KBM-7 (cell line): ENCODE measurements at regions not wholly inside any gene's neighbourhood (a gene's known extent, or its start where the extent isn't known, plus 50 kb on each side); places are given as distances from the start of the nearest gene placed in this dataset.

Experiments used
- DNase-seq: peaks from one replicate; pipeline ENCODE4 v3.0.0-alpha.2; 2015
- in situ Hi-C: fragments of 300-500 bp; cut with MboI; formaldehyde crosslinking; loops from 2 replicates; pipeline ENCODE4 v1.14.3; 2020; ENCODE audit warnings: low sequenced_read_pairs, low pct_unique_long_range_greater_than_20kb, mixed read lengths

DNA sequence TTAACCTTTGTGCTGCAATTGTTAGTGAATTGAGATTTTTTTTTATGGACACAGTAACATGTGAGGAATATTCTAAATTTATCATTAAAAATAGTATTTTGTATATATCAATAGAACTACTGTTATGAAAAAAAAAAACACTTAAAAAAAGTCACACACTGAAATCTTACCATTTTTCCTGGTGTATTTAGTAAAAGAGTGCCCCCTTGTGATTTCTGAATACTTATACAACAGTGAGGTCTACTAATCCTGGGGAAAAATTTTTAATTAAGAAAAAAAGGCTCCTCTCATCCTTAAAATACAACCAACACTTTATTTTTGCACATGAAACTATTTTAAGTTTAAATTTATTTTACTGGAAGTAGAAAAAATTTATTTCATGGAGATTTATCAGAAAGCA, 56.4 kb upstream of the SPOCK3 start:
- DNase-seq: peak; percentile 4
- in situ Hi-C loops: no loop called here

DNA sequence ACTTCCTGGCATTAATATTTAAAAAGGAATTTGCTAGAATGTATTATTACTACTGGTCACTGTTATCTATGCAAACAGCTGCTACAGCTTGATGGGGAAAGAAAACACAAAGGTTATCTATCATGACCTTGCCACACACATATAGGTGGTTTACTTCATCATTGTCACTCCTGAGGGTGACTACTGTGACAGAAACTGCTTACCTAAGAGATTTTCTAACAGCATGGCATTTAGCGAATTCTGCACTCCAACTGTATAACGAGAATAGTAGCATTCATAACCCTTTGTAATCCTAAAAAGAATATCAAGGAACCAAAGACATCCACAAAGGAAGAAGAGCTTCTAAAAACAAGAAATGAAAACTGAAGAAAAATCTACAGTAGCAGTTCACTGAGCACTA, 74.6 kb upstream of the SPOCK3 start:
- DNase-seq: no peak
- in situ Hi-C loops: no loop called here

DNA sequence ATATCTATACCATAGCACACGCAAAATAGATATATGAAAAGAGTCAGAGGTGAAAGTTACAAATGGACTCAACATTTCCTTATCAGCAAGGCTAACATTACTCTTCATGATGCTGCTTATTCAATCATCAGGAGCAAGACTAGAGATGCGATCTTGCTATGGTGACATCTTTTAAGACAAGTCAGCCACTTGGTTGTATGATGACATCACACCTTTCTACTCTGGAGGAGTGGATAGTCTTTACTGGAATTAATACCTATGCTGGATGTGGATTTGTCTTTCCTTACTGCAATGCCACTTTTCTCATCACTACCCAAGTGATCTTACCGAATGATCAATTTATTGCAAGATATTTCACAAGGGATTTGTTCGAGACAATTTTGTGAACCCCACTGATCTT, 87.0 kb upstream of the SPOCK3 start:
- in situ Hi-C loops: no loop called here
- DNase-seq: no peak

DNA sequence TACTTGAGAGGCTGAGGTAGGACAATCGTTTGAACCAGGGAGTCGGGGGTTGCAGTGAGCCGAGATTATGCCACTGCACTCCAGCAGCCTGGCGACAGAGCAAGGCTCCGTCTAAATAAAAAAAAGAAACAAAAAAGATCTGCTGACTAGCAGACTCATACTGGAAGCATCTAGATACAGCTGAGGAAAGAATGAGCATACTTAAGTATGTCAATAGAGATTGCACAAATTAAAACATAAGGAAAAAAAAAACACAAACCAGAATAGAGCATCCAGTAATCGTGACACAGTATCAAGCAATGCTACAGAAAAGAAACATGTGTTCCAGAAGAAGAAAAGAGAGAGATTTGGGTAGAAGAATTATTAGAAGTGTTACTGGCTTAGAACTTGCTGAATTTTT, 105.5 kb upstream of the SPOCK3 start:
- in situ Hi-C loops: no loop called here
- DNase-seq: no peak

DNA sequence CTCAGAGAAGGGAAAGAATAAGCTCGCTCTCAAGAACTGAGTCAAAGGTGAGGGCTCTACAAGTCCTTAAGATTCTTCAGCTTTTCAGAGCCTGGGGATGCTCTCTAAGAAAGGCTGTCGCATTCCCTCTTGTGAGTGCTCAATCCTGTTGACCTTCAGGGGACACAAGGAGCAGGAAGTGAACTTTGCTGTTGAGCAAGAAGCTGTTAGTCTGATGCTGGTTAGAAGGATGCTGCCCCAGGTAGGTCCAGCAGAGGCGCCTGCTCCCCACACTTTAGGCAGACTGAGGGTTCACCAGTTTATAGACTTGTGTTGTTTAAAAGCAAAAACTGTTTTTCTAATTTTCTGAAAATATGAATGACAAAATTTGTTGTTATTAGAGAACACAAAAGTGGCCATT, 125.4 kb upstream of the SPOCK3 start:
- in situ Hi-C loops: no loop called here
- no peak for DNase-seq

DNA sequence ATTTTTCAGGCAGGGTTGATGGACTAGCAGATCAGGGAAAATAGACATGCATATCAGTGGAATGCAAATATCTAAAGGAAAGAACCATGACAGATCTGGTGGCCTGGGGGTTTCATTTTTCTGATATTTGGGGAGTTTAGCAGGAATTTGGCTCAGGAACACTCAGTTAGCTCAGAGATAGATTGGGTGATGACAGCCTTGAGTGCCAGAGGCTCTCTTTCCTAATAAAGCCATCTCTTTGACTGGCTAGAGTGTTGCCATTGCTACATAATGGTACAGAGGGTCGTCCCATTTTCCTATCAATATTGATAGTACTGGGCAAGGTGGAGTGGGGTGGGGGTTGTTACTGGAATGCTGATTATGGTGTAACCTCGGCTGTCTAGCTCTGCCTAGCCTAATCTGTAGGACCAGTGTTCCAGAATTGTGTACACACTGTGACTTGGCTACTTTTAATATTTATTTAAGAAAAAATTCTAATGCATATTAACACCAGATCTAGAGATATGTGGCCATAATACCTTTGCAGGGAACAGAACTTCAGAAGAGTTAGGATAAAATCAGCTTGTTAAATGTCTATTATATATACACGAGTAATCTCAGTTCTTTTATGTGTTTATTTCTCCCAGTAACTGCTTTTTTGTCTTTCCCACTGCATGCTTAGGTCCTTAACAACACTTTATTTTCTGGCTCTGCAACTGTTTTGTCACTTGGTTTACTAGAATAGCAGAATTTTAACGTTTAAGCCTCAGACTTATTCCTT, 145.0 kb upstream of the SPOCK3 start:
- in situ Hi-C loops: no loop called here

DNA sequence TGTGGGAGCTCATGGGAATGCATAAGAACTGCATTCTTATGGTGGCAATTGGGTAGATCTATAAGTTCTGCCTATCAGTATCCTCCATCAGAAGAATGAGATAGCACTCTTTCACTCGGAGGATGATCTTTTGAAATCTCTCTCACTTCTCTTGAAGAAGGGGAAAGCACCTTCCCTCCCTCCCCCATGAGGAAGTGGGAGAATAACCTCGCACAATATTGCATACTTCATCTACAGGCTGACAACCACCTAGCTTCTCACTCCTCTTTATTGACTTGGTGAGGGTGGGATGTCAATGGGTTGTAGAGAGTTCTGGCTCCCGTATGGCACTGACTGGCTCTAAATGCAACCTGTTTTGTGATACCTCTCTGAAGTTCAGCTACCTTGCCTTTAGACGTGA, 146.7 kb upstream of the SPOCK3 start:
- in situ Hi-C loops: no loop called here

More for the DNA sequence above, 145.0 kb upstream of the SPOCK3 start:
- no peak for DNase-seq

DNA sequence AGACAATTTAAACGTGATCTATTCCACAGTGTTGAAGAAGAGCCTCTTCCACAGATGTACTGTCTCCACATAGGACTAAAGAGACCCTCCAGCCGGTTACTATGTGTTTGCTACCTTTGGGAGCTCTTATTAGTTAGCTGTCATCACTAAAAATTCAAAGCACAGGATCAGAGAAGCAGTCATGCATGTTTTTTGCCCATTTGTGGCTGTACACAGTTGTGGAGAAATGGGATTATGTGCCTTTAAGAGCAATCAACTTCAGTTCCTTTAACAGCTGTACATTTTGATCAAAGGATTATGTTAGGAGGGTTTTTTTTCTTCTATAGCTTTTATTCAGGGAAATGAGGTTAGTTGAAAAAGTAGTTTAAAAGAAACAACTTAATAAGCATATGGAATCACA, 149.0 kb upstream of the SPOCK3 start:
- in situ Hi-C loops: no loop called here
- DNase-seq: no peak

More for the DNA sequence above, 146.7 kb upstream of the SPOCK3 start:
- no peak for DNase-seq

DNA sequence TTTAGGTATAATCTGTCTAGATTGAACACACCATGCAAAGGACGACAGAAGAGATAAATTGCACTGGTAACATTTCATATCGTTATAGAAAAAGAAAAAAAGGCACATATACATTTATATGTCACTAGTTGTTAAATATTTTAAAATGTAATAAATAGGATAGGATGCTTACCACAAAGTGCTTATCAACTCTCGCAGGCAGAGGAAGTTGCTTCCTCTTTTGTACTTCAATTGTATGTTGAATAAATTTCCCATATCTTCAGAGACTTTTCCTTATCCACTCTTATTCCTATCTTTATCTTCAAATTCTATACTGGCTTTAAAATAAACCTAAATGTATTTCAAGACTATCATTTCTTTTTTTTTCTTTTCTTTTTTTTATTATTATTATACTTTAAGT, 163.3 kb upstream of the SPOCK3 start:
- in situ Hi-C loops: no loop called here
- peak; percentile 15 for DNase-seq

DNA sequence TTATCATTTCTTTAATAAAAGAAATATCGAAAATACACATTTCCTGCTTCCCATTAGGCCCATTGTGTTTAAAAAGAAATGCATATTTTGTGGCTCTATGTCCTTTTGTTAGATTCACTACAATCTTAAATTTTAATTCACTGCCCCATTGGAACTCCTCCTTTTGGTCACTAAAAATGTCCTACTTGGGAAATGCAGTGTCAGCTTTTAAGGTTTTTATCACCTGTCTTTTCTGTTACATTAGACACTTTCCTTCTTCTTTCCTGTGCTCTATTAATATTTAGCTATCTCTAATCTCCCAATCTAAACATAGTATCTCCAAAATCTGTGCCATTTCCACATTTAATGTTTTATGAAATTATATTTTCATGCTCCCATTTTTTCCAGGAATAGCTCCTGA, 164.9 kb upstream of the SPOCK3 start:
- in situ Hi-C loops: no loop called here
- DNase-seq: no peak

DNA sequence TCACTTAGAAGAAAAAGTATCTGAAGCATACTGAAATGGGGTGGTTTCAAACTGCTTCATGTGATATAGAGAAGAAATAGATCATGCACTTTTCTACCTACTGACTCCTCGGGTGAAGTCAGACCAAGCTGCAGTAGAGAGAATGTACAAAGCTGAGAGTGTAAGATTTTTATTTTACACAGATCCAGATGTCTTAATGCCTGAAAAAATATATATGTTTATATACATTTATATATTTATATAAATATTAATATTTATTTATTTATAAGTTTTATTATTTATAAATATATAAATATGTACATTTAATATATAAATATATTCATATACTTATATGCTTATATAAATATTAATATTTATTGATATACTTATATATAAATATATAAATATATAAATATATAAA, 171.9 kb upstream of the SPOCK3 start:
- DNase-seq: no peak
- in situ Hi-C loops: no loop called here

DNA sequence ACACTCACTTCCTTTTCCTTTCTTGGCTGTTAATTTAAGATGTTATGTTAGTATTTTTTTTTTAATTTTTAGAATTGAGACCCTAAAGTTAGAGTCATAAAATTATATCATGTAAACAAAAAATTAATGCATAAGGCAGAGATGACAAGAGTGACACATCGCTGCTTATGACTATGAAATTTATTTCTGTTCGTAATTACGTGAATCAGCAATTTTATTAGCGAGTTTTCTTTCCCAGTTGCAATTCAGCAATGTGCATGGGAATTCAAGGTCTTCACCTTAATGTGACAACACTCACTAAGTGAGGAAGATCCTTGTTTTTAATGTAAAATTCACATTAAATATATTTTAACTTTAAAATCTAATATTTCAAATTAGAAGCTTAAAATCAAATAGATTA, 181.2 kb upstream of the SPOCK3 start:
- no peak for DNase-seq
- in situ Hi-C loops: no loop called here

DNA sequence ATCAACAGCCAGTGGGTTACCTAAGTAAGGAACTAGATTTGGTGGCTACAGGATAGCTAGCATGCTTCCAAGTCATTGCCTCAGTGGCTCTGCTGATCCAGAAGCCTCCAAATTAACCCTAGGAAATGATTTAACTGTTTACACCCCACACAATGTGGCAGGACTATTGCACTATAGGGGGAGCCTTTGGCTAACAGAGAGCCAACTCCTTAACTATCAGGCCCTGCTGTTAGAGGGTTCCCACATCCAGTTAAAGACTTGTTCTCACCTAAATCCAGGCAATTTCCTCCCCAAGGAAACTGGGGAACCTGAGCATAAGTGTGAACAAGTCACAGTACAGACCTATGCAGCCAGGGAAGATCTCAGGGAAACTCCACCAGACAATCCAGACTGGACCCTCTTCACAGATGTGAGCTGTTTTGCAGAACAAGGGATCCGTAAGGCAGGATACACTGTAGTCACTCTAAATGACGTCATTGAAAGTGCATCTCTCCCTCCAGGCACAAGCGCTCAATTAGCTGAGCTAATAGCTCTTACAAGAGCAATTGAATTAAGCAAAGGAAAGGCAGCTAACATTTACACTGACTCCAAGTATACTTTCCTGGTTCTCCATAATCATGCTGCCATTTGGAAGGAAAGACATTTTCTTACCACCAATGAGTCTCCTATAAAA, 185.3 kb upstream of the SPOCK3 start:
- DNase-seq: no peak
- in situ Hi-C loops: no loop called here

DNA sequence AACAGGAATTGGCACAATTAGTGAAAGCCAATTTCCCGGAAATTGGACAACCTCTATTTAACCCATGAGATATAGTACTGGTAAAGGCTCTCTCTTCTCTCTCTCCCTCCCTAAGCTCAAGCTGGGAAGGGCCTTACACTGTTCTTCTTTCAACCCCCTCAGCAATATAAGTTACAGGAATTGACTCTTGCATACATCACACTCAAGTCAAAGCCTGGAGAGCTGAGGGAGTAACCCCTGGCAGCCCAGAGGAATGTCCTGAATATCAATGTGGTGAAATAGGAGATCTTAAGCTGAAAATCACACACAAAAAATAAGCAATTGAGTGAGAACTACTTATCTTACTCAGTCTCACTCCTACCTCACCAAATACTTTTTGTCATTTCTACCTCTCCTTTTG, 186.9 kb upstream of the SPOCK3 start:
- in situ Hi-C loops: no loop called here
- no peak for DNase-seq

DNA sequence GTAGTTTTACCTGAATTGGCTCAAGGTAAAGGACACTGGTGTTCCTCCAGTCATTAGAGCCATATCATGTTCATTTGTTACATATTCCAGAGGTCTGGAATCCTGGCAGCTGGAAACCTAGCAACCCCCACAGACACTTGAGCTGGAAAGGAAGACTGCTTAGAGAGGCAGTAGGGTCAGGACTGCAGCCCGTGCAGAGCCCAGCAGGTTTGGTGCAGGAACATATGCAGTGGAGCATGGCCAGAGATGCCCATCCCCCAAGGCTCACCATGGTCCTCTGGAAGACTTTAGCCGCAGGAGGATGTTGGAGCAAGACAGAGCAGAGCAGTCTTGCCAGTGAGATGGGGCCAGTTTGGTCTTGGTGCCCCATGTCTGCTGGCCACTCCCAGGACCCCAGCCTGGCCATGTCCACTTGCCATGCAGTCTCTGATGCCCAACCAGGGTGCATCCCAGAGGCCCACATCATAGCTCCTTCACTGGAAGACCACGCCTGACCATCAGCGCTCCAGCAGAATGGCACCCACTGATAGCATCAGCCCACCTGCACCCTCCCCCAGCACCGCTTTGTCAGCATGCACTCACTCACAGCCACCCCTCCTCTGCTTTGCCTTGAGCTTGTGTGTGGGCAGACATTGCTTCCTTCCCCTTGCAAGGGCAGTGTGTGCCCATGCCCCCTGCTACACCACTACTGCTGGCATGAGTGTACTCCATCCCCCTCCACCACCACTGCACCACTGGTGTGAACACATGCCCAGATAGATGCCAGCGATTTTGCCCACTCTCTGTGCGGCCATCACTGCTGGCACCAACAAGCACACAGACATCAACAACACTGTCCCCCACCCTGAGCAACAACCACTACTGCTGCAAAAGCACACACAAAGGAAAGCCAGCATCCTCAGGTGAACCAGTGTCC, 190.3 kb upstream of the SPOCK3 start:
- no peak for DNase-seq
- in situ Hi-C loops: no loop called here

DNA sequence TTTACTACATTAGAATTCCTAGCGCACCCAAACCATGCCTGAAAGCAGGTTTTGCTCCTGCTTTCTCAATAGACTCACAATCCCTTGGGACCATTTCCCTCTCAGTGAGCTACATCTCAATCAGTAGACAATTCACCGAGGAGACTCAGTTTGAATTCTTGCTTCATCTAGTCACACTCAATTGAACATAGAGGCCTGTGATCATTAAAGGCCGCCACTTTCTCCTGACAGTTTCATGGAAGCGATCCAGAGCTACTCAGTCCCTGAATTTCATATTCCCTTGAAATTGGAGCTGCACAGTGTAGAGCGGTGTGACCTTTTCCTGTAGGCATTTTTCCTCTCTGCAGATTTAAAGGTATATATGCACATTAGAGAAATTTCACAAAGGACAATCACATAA, 193.9 kb upstream of the SPOCK3 start:
- in situ Hi-C loops: no loop called here
- no peak for DNase-seq

DNA sequence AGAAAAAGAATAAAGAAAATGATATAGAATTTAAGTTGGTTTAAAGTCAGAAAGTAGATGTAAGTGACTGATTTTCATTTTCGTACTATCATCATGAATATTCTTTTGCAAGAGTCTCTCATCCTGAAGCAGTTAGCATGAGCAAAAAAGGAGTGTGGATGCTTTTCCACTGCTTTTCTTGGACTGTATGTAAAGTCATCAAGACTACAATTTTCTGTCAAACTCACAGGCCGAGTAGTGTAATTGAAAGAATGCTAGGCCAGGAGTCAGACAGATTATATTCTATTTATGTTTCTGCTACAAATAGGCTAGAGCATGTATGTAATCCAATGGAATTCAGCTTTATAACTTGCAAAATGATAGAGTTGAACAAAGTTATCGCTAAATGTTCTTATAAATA, 197.1 kb upstream of the SPOCK3 start:
- DNase-seq: no peak
- in situ Hi-C loops: no loop called here

DNA sequence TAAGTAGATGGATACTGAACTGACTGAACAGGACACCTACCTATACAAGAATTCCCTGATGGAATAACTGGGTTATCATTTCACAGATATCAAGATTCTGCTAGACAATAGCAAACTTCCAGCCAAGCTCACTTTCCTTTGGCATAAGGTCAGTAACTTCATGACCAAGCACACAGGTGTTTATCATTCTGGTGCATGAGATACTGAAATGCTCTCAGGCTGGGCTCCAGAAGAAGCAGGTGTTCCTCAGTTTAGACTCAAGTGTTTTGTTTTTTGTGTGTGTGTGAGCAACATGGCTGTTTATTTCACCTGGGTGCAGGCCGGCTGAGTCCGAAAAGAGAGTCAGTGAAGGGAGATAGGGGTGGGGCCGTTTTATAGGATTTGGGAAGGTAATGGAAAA, 201.5 kb upstream of the SPOCK3 start:
- no peak for DNase-seq
- in situ Hi-C loops: no loop called here

DNA sequence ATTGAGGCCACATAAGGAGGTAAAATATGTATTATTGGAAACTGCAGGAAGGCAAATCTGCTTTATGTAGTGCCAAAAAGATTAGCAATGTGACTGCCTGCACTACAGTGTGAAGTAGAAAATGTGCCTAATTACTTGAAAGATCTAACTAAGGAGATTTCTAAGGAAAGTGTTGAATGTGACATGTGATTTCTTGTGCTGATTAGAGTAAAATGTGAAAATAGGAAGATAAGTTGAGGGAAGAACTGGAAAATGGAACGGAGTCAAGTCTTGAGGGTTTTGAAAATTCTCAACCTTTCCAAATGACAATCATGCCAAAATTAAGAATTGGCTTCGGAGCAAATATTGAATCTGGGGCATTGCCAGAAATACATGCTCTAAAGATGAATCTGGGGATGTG, 209.5 kb upstream of the SPOCK3 start:
- DNase-seq: no peak
- in situ Hi-C loops: no loop called here

DNA sequence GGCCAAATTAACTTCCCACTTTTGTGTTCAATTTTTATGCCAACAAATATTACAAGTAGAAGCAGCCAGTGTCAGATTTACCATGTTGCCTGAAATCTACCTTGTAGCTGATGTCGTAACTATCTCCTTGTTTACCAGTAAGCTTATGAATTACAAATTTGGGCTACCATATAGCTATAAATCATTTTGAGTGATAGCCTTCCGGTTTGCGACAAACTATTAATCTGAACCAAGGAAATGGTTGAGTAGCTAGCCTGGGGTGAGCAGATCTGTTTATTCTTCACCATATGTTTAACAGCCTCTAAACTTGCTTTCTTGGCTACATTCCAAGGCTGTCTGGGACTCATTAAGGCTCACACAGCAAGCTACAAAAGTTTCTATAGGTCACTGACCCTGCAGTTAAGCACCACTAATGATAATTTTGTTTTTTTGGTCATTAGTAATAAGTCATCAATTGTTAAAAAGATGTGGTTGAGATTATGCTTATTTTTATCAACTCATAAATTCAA, 218.7 kb upstream of the SPOCK3 start:
- in situ Hi-C loops: no loop called here
- DNase-seq: no peak
